ENCODE measurements at regions not wholly inside any gene's neighbourhood (a gene's known extent, or its start where the extent isn't known, plus 50 kb on each side); places are given as distances from the start of the nearest gene placed in this dataset.

DNA sequence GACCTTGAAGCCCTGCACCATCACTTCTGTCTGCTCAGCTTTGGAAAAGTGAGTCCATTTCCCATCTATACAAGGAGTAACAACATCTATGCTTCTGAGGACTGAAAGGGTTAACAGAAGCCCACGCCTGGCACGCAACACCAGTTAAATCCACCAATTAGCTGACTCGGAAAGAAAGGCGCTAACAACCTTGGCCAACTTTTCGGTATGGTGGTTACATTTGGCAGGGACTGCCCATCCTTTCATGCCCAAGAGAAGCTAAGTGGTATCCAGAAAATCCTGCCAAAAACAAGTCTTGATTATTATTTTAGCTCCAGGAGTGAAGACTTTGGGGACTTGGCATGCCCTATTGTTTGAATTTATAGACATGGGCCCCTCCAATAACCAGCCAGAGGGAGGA, 202.3 kb upstream of the RPL38 start:
- intact Hi-C loops (cut with micrococcal nuclease; ENCODE audit: unreplicated experiment), result no loop called here
- no peak for ATAC-seq
- Histone ChIP-seq H3K9ac (ENCODE audit: insufficient read depth, low read depth, low read length) (no peak overlapping the region), H3K4me2 (ENCODE audit: low read depth, low read length) (no peak overlapping the region), H3K27ac (ENCODE audit: extremely low read length, insufficient read depth, low read length) (no peak overlapping the region), H4K20me1 (ENCODE audit: insufficient read depth, low read length) (no peaks in the 10 kb centered on the region), H2AFZ (ENCODE audit: low read length) (no peak overlapping the region), H3K36me3 (replicated peaks in 1 of 2; ENCODE audit: control insufficient read depth in 1 of 2, insufficient read depth in 2 of 2, low read length in 2 of 2) (no peaks in the 10 kb centered on the region), H3K9me3 (ENCODE audit: low read length) (no peaks in the 10 kb centered on the region), H3K79me2 (ENCODE audit: insufficient read depth, low read length) (no peaks in the 10 kb centered on the region), H3K27me3 (ENCODE audit: control insufficient read depth in 1 of 2, insufficient read depth in 2 of 2, low read length in 2 of 2) (peaks cover 2 to 36% of the 10 kb centered on the region in 2 experiments; a peak in 4 of 5 replicates), H3K4me3 (replicated peaks in 1 of 3; ENCODE audit: insufficient read depth in 1 of 3, low read depth in 2 of 3, low read length in 3 of 3) (no peak overlapping the region), H3K4me1 (ENCODE audit: insufficient read depth, low read length) (no peaks in the 10 kb centered on the region)
- ChIA-PET CTCF (ENCODE audit: low intra/inter-chr PET ratio, low total read pairs) (no interaction called here), POLR2A (no interaction called here)
- FAIRE-seq, result no peak
- no TSS peak for BruUV-seq (replicated peaks)
- 26% methylated on average over 5 of the region's 5 CpGs for WGBS (ENCODE audit: low lambda C conversion rate)
- no peak for TF ChIP-seq WIZ (CRISPR knock-in tag; IDR thresholded peaks at IDR 0.05)
- no peak for TF ChIP-seq IKZF1 (IDR thresholded peaks at IDR 0.05)
- TF ChIP-seq ZMYM3 (CRISPR knock-in tag; IDR thresholded peaks at IDR 0.05), result no peak
- DNase-seq (ENCODE audit: low spot score), result no peak
- in situ Hi-C loops (cut with HindIII; ENCODE audit: extremely low pct_ligation_motif_present, low pct_unique_long_range_greater_than_20kb), result no loop called here

DNA sequence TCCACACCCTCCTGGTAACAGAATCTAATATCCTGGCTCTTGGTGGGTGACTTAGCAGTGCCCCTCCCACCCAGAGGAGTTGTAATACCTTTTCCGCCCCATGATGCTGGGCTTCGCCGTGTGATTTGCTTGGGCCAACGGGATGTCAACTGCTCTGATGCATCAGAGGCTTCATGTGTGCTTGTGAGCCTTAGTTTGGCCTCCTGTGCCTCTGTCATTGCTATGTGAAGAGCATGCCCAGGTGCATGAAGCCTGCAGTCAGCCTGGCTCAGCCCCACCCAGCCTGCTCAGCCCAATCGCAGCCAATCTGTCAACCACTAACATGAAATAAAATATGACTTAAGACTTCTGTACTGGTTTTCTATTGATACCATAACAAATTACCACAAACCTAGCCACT, 201.2 kb upstream of the RPL38 start:
- CTCF ChIA-PET (ENCODE audit: low intra/inter-chr PET ratio, low total read pairs), result no interaction called here
- WGBS (ENCODE audit: low lambda C conversion rate), result 23% methylated on average over 5 of the region's 5 CpGs

More for the DNA sequence above, 201.2 kb upstream of the RPL38 start:
- no peak for FAIRE-seq
- intact Hi-C loops (cut with micrococcal nuclease; ENCODE audit: unreplicated experiment) (no loop called here), in situ Hi-C loops (cut with HindIII; ENCODE audit: extremely low pct_ligation_motif_present, low pct_unique_long_range_greater_than_20kb) (no loop called here)
- H4K20me1 ChIP-seq (ENCODE audit: insufficient read depth, low read length), result no peaks in the 10 kb centered on the region
- H3K4me2 ChIP-seq (ENCODE audit: low read depth, low read length), result no peak overlapping the region
- no peaks in the 10 kb centered on the region for H3K4me1 ChIP-seq (ENCODE audit: insufficient read depth, low read length)
- DNase-seq (ENCODE audit: low spot score), result no peak
- POLR2A ChIA-PET, result no interaction called here
- H2AFZ ChIP-seq (ENCODE audit: low read length), result no peak overlapping the region
- no peaks in the 10 kb centered on the region for H3K36me3 ChIP-seq (replicated peaks in 1 of 2; ENCODE audit: control insufficient read depth in 1 of 2, insufficient read depth in 2 of 2, low read length in 2 of 2)
- no peaks in the 10 kb centered on the region for H3K79me2 ChIP-seq (ENCODE audit: insufficient read depth, low read length)
- BruUV-seq (replicated peaks), result no TSS peak
- TF ChIP-seq CCAR2 (optimal IDR thresholded peaks at IDR 0.05; ENCODE audit: low read depth, low read length), result no peak
- TF ChIP-seq, protein P1, sequence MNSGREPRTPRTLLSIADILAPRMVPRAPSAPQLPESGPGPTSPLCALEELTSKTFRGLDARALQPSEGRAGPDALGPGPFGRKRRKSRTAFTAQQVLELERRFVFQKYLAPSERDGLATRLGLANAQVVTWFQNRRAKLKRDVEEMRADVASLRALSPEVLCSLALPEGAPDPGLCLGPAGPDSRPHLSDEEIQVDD (CRISPR knock-in tag; IDR thresholded peaks at IDR 0.05; ENCODE audit: borderline replicate concordance), result no peak
- TF ChIP-seq, protein P2, sequence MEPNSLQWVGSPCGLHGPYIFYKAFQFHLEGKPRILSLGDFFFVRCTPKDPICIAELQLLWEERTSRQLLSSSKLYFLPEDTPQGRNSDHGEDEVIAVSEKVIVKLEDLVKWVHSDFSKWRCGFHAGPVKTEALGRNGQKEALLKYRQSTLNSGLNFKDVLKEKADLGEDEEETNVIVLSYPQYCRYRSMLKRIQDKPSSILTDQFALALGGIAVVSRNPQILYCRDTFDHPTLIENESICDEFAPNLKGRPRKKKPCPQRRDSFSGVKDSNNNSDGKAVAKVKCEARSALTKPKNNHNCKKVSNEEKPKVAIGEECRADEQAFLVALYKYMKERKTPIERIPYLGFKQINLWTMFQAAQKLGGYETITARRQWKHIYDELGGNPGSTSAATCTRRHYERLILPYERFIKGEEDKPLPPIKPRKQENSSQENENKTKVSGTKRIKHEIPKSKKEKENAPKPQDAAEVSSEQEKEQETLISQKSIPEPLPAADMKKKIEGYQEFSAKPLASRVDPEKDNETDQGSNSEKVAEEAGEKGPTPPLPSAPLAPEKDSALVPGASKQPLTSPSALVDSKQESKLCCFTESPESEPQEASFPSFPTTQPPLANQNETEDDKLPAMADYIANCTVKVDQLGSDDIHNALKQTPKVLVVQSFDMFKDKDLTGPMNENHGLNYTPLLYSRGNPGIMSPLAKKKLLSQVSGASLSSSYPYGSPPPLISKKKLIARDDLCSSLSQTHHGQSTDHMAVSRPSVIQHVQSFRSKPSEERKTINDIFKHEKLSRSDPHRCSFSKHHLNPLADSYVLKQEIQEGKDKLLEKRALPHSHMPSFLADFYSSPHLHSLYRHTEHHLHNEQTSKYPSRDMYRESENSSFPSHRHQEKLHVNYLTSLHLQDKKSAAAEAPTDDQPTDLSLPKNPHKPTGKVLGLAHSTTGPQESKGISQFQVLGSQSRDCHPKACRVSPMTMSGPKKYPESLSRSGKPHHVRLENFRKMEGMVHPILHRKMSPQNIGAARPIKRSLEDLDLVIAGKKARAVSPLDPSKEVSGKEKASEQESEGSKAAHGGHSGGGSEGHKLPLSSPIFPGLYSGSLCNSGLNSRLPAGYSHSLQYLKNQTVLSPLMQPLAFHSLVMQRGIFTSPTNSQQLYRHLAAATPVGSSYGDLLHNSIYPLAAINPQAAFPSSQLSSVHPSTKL (CRISPR knock-in tag; IDR thresholded peaks at IDR 0.05), result no peak
- no peak for TF ChIP-seq TBL1XR1 (IDR thresholded peaks at IDR 0.05; ENCODE audit: borderline replicate concordance, low read length, partially characterized antibody)
- no peak for TF ChIP-seq CC2D1A (CRISPR knock-in tag; IDR thresholded peaks at IDR 0.05)
- TF ChIP-seq ZNF260 (CRISPR knock-in tag; IDR thresholded peaks at IDR 0.05; ENCODE audit: borderline replicate concordance, low read depth), result no peak
- TF ChIP-seq ZNF549 (CRISPR knock-in tag; IDR thresholded peaks at IDR 0.05), result no peak
- TF ChIP-seq MED13 (CRISPR knock-in tag; IDR thresholded peaks at IDR 0.05), result no peak
- TF ChIP-seq SALL1 (CRISPR knock-in tag; IDR thresholded peaks at IDR 0.05), result no peak
- no peak for TF ChIP-seq NFKB2 (CRISPR knock-in tag; IDR thresholded peaks at IDR 0.05; ENCODE audit: borderline replicate concordance)
- TF ChIP-seq ZIK1 (CRISPR knock-in tag; IDR thresholded peaks at IDR 0.05; ENCODE audit: borderline replicate concordance, low read depth), result no peak
- no peak for TF ChIP-seq ZNF367 (CRISPR knock-in tag; IDR thresholded peaks at IDR 0.05; ENCODE audit: borderline replicate concordance)
- no peak overlapping the region for H3K4me3 ChIP-seq (replicated peaks in 1 of 3; ENCODE audit: insufficient read depth in 1 of 3, low read depth in 2 of 3, low read length in 3 of 3)
- ATAC-seq, result no peak
- no peak overlapping the region for H3K9ac ChIP-seq (ENCODE audit: insufficient read depth, low read depth, low read length)
- H3K9me3 ChIP-seq (ENCODE audit: low read length), result no peaks in the 10 kb centered on the region
- no peak overlapping the region for H3K27ac ChIP-seq (ENCODE audit: extremely low read length, insufficient read depth, low read length)
- peaks cover 2 to 41% of the 10 kb centered on the region in 2 experiments; a peak in 4 of 5 replicates for H3K27me3 ChIP-seq (ENCODE audit: control insufficient read depth in 1 of 2, insufficient read depth in 2 of 2, low read length in 2 of 2)

All from HepG2 (cell line).